ENCODE measurements at regions not wholly inside any gene's neighbourhood (a gene's known extent, or its start where the extent isn't known, plus 50 kb on each side); places are given as distances from the start of the nearest gene placed in this dataset.

- Histone ChIP-seq H3K14ac (replicated peaks; ENCODE audit: low read depth, low read length) (no peak overlapping the region), H3K4ac (ENCODE audit: low read depth, low read length) (no peak overlapping the region), H2BK20ac (ENCODE audit: low read depth, low read length) (no peak overlapping the region), H3K27ac (ENCODE audit: insufficient read depth, low read length) (no peak overlapping the region), H3K9ac (ENCODE audit: low read depth, low read length) (no peak overlapping the region), H3K9me3 (ENCODE audit: control insufficient read depth, insufficient read depth, low read length) (no peaks in the 10 kb centered on the region), H3K56ac (ENCODE audit: extremely low read depth, insufficient read depth, low read length) (no peak overlapping the region), H4K8ac (ENCODE audit: low read depth in 2 of 2, low read length in 2 of 2) (no peak overlapping the region), H3K4me3 (ENCODE audit: insufficient read depth, low read depth, low read length) (no peak overlapping the region), H3K18ac (ENCODE audit: low read depth, low read length) (no peak overlapping the region), H2AFZ (replicated peaks; ENCODE audit: low read length, poor library complexity) (no peak overlapping the region), H2BK5ac (ENCODE audit: low read depth, low read length, poor library complexity, severe bottlenecking) (no peak overlapping the region), H4K91ac (ENCODE audit: insufficient read depth, low read depth, low read length) (no peak overlapping the region), H4K5ac (ENCODE audit: low read depth, low read length) (no peak overlapping the region), H3K79me1 (ENCODE audit: low read depth in 1 of 2, low read length in 2 of 2) (no peaks in the 10 kb centered on the region), H2AK9ac (replicated peaks; ENCODE audit: low read depth, low read length, poor library complexity) (no peak overlapping the region), H2AK5ac (ENCODE audit: low read depth, low read length) (no peak overlapping the region), H3K9me1 (ENCODE audit: insufficient read depth, low read length) (0 out of 2 replicates have a peak, but pooled peaks cover 2% of the 10 kb centered on the region), H2BK120ac (ENCODE audit: low read depth, low read length) (peak overlapping the region; percentile 16; the same call in 1 of the 2 replicates), H2BK15ac (ENCODE audit: low read depth, low read length) (no peak overlapping the region), H3K23ac (ENCODE audit: low read depth, low read length) (no peak overlapping the region), H3K36me3 (ENCODE audit: control insufficient read depth, insufficient read depth, low read length) (no peaks in the 10 kb centered on the region), H3K4me1 (ENCODE audit: control insufficient read depth, insufficient read depth, low read length) (peaks cover 2% of the 10 kb centered on the region; the same call in 1 of the 2 replicates), H3K27me3 (ENCODE audit: control insufficient read depth, insufficient read depth, low read length) (no peaks in the 10 kb centered on the region), H3K4me2 (ENCODE audit: low read depth, low read length) (no peak overlapping the region; the same call in 1 of the 2 replicates), H4K20me1 (ENCODE audit: insufficient read depth, low read length) (no peaks in the 10 kb centered on the region)
- ATAC-seq (ENCODE audit: low read depth): peak; percentile 76
- BruUV-seq (replicated peaks): no TSS peak
- intact Hi-C loops (cut with micrococcal nuclease) (no loop called here), dilution Hi-C loops (cut with HindIII; ENCODE audit: low sequenced_read_pairs, unreplicated experiment) (no loop called here), in situ Hi-C loops (cut with MboI; ENCODE audit: low sequenced_read_pairs) (no loop called here)
- TF ChIP-seq USF2 (IDR thresholded peaks at IDR 0.05; ENCODE audit: low read depth, low read length) (no peak), ELK1 (IDR thresholded peaks at IDR 0.05; ENCODE audit: borderline replicate concordance, low read depth, low read length) (no peak), FOS (IDR thresholded peaks at IDR 0.05; ENCODE audit: low read depth, low read length) (no peak), MAFK (IDR thresholded peaks at IDR 0.05; ENCODE audit: low read depth, low read length) (no peak), CEBPB (IDR thresholded peaks at IDR 0.05; ENCODE audit: low read depth, low read length) (no peak), POLR2A (IDR thresholded peaks at IDR 0.05; ENCODE audit: low read depth, low read length) (no peak)
- peak; percentile 73 for DNase-seq
- ChIA-PET CTCF (no interaction called here), POLR2A (ENCODE audit: unreplicated experiment) (no interaction called here)
Measured at GRCh38 chr12:84756961-84757360, 155.6 kb downstream of the SLC6A15 start.

Data from IMR-90 (cell line).